ENCODE measurements at regions not wholly inside any gene's neighbourhood (a gene's known extent, or its start where the extent isn't known, plus 50 kb on each side); places are given as distances from the start of the nearest gene placed in this dataset.

- no peak for DNase-seq
These were observed 377.9 kb downstream of the ARL6IP6 start for GRCh38 chr2:153096272-153096671.

- DNase-seq = no peak
These were observed 372.9 kb downstream of the ARL6IP6 start for GRCh38 chr2:153091344-153091743.

- DNase-seq = no peak
These were observed 360.9 kb downstream of the ARL6IP6 start for GRCh38 chr2:153079315-153079714.

GRCh38 chr2:153077311-153077710 lies 358.9 kb downstream of the ARL6IP6 start:
- DNase-seq = no peak

- DNase-seq = no peak
These were observed 355.8 kb downstream of the ARL6IP6 start for GRCh38 chr2:153074207-153074606.

GRCh38 chr2:153072813-153073212 lies 354.4 kb downstream of the ARL6IP6 start:
- no peak for DNase-seq

GRCh38 chr2:153072077-153072476 lies 353.7 kb downstream of the ARL6IP6 start:
- DNase-seq = no peak

- DNase-seq = no peak
These were observed 352.7 kb downstream of the ARL6IP6 start for GRCh38 chr2:153071090-153071489.

- no peak for DNase-seq
These were observed 350.5 kb downstream of the ARL6IP6 start for GRCh38 chr2:153068915-153069314.

- DNase-seq = no peak
These were observed 349.6 kb downstream of the ARL6IP6 start for GRCh38 chr2:153068052-153068451.

- DNase-seq = no peak
These were observed 341.1 kb downstream of the ARL6IP6 start for GRCh38 chr2:153059338-153060052.

GRCh38 chr2:153057743-153058142 lies 339.3 kb downstream of the ARL6IP6 start:
- no peak for DNase-seq

GRCh38 chr2:153055182-153055581 lies 336.8 kb downstream of the ARL6IP6 start:
- DNase-seq = no peak

GRCh38 chr2:153052807-153053559 lies 334.6 kb downstream of the ARL6IP6 start:
- no peak for DNase-seq

GRCh38 chr2:153047220-153047619 lies 328.8 kb downstream of the ARL6IP6 start:
- DNase-seq = no peak

GRCh38 chr2:153043385-153043784 lies 325.0 kb downstream of the ARL6IP6 start:
- no peak for DNase-seq

GRCh38 chr2:153028626-153029025 lies 310.2 kb downstream of the ARL6IP6 start:
- no peak for DNase-seq

GRCh38 chr2:153027533-153027932 lies 309.1 kb downstream of the ARL6IP6 start:
- DNase-seq = no peak

- no peak for DNase-seq
These were observed 301.8 kb downstream of the ARL6IP6 start for GRCh38 chr2:153020201-153020600.

- DNase-seq = no peak
These were observed 286.8 kb downstream of the ARL6IP6 start for GRCh38 chr2:153005071-153005730.

- no peak for DNase-seq
These were observed 286.2 kb downstream of the ARL6IP6 start for GRCh38 chr2:153004627-153005026.

GRCh38 chr2:152974146-152974545 lies 255.7 kb downstream of the ARL6IP6 start:
- DNase-seq = no peak

GRCh38 chr2:152971685-152972084 lies 253.3 kb downstream of the ARL6IP6 start:
- DNase-seq = no peak

GRCh38 chr2:152962446-152962845 lies 244.0 kb downstream of the ARL6IP6 start:
- no peak for DNase-seq
